H9 (cell line): ENCODE measurements at regions not wholly inside any gene's neighbourhood (a gene's known extent, or its start where the extent isn't known, plus 50 kb on each side); places are given as distances from the start of the nearest gene placed in this dataset.
A peak's percentile ranks its signal among the peaks of the same experiment; 100 is the strongest.

Source experiments
- DNase-seq: peaks from one replicate; pipeline ENCODE4 v3.0.0-alpha.2; 2017
- H2AFZ ChIP-seq: one replicate; pipeline ENCODE4 v1.6.1; 2013; ENCODE audit warnings: mild to moderate bottlenecking, low read length, control low read depth, moderate library complexity
- H2AK5ac ChIP-seq: 2 replicates; pipeline ENCODE4 v1.6.1; 2013; ENCODE audit warnings: low read length, control low read depth, mixed read lengths; ENCODE audit not compliant: insufficient read length
- H2BK120ac ChIP-seq: one replicate; pipeline ENCODE4 v1.6.1; 2013; ENCODE audit warnings: low read depth, mild to moderate bottlenecking, low read length, control low read depth, inconsistent platforms; ENCODE audit not compliant: poor library complexity, severe bottlenecking
- H2BK12ac ChIP-seq: 2 replicates; pipeline ENCODE4 v1.6.1; 2013; ENCODE audit warnings: low read length, control low read depth, mixed read lengths, low read depth; ENCODE audit not compliant: insufficient read length
- H2BK15ac ChIP-seq: 2 replicates; pipeline ENCODE4 v1.6.1; 2013; ENCODE audit warnings: low read depth, low read length, control low read depth
- H2BK20ac ChIP-seq: one replicate; pipeline ENCODE4 v1.6.1; 2013; ENCODE audit warnings: low read depth, mild to moderate bottlenecking, low read length, control low read depth, inconsistent platforms; ENCODE audit not compliant: poor library complexity, severe bottlenecking
- H2BK5ac ChIP-seq: 2 replicates; pipeline ENCODE4 v1.6.1; 2013; ENCODE audit warnings: low read length, control low read depth, mixed read lengths; ENCODE audit not compliant: insufficient read length
- H3K14ac ChIP-seq: 2 replicates; pipeline ENCODE4 v1.6.1; 2013; ENCODE audit warnings: low read length, control low read depth; ENCODE audit not compliant: insufficient read depth
- H3K18ac ChIP-seq: 2 replicates; pipeline ENCODE4 v1.6.1; 2013; ENCODE audit warnings: low read depth, mild to moderate bottlenecking, mixed read lengths, low read length, control low read depth; ENCODE audit not compliant: insufficient read length
- H3K23ac ChIP-seq: 2 replicates; pipeline ENCODE4 v1.6.1; 2013; ENCODE audit warnings: low read length, control low read depth, mixed read lengths, low read depth; ENCODE audit not compliant: insufficient read length
- H3K23me2 ChIP-seq: 2 replicates; pipeline ENCODE4 v1.6.1; 2013; ENCODE audit warnings: low read depth, mild to moderate bottlenecking, mixed read lengths, low read length, control low read depth; ENCODE audit not compliant: insufficient read length, poor library complexity, severe bottlenecking
- H3K27ac ChIP-seq: 2 replicates; pipeline ENCODE4 v1.5.1; 2013; ENCODE audit warnings: low read length, control low read depth, mixed read lengths, low read depth; ENCODE audit not compliant: insufficient read length
- H3K27me3 ChIP-seq: 2 replicates; pipeline ENCODE4 v1.6.1; 2013; ENCODE audit warnings: low read length, control low read depth, inconsistent platforms; ENCODE audit not compliant: insufficient read depth
- H3K4ac ChIP-seq: 2 replicates; pipeline ENCODE4 v1.6.1; 2013; ENCODE audit warnings: low read depth, mild to moderate bottlenecking, control low read depth, inconsistent platforms, low read length, moderate library complexity
- H3K4me1 ChIP-seq: 2 replicates; pipeline ENCODE4 v1.6.1; 2013; ENCODE audit warnings: low read length, control low read depth, inconsistent platforms; ENCODE audit not compliant: insufficient read depth
- H3K4me2 ChIP-seq: 2 replicates; pipeline ENCODE4 v1.6.1; 2013; ENCODE audit warnings: low read length, control low read depth, mixed read lengths; ENCODE audit not compliant: insufficient read length, insufficient read depth
- H3K56ac ChIP-seq: 2 replicates; pipeline ENCODE4 v1.6.1; 2013; ENCODE audit warnings: low read depth, mild to moderate bottlenecking, mixed read lengths, low read length, control low read depth; ENCODE audit not compliant: insufficient read length
- H3K79me1 ChIP-seq: 2 replicates; pipeline ENCODE4 v1.6.1; 2013; ENCODE audit warnings: low read depth, mild to moderate bottlenecking, moderate library complexity, low read length, control low read depth, inconsistent platforms; ENCODE audit not compliant: insufficient read depth, poor library complexity, severe bottlenecking
- H3K79me2 ChIP-seq: 2 replicates; pipeline ENCODE4 v1.6.1; 2013; ENCODE audit warnings: low read length, control low read depth, inconsistent platforms; ENCODE audit not compliant: insufficient read depth
- H3K9ac ChIP-seq: 2 replicates; pipeline ENCODE4 v1.6.1; 2013; ENCODE audit warnings: low read length, control low read depth, mixed read lengths; ENCODE audit not compliant: insufficient read length; ENCODE audit errors: extremely low read depth
- H3K9me3 ChIP-seq: one replicate; pipeline ENCODE4 v1.6.1; 2013; ENCODE audit warnings: low read depth, low read length, inconsistent platforms; ENCODE audit not compliant: control insufficient read depth
- H3T11ph ChIP-seq: one replicate; pipeline ENCODE4 v1.6.1; 2013; ENCODE audit warnings: mild to moderate bottlenecking, low read length, control low read depth, inconsistent platforms
- H4K20me1 ChIP-seq: one replicate; pipeline ENCODE4 v1.6.1; 2013; ENCODE audit not compliant: control insufficient read depth, insufficient read length, insufficient read depth
- H4K5ac ChIP-seq: 2 replicates; pipeline ENCODE4 v1.6.1; 2013; ENCODE audit warnings: low read depth, mild to moderate bottlenecking, mixed read lengths, low read length, control low read depth; ENCODE audit not compliant: insufficient read length
- H4K8ac ChIP-seq: replicated peaks from 2 replicates; pipeline ENCODE4 v1.6.1; 2013; ENCODE audit warnings: low read length, control low read depth, mixed read lengths, low read depth; ENCODE audit not compliant: insufficient read length
- H4K91ac ChIP-seq: 2 replicates; pipeline ENCODE4 v1.6.1; 2013; ENCODE audit warnings: low read depth, mild to moderate bottlenecking, moderate library complexity, mixed read lengths, low read length, control low read depth; ENCODE audit not compliant: insufficient read length
- H3K27ac Mint-ChIP-seq, 3 experiments: 2 replicates in 2 of 3; 3 replicates in 1 of 3; pipeline ENCODE4 v1.8.0; 2020 to 2021; ENCODE audit warnings: mixed read lengths in 3 of 3, mild to moderate bottlenecking in 1 of 3, moderate library complexity in 1 of 3
- H3K27me3 Mint-ChIP-seq: 2 replicates; pipeline ENCODE4 v1.8.0; 2021; ENCODE audit warnings: low read depth, mild to moderate bottlenecking, moderate library complexity, mixed read lengths
- H3K36me3 Mint-ChIP-seq, 3 experiments: 2 replicates in 2 of 3; 3 replicates in 1 of 3; pipeline ENCODE4 v1.8.0; 2020 to 2021; ENCODE audit warnings: low read depth in 3 of 3, mixed read lengths in 3 of 3; ENCODE audit not compliant: insufficient read depth in 1 of 3
- H3K4me1 Mint-ChIP-seq, 2 experiments: 2 replicates each; pipeline ENCODE4 v1.8.0; 2020; ENCODE audit warnings: mixed read lengths in 2 of 2
- H3K4me3 Mint-ChIP-seq, 2 experiments: 2 replicates in 1 of 2; 3 replicates in 1 of 2; pipeline ENCODE4 v1.8.0; 2020 to 2021; ENCODE audit warnings: mild to moderate bottlenecking in 2 of 2, mixed read lengths in 2 of 2, moderate library complexity in 1 of 2
- H3K9me3 Mint-ChIP-seq, 2 experiments: 2 replicates in 1 of 2; 3 replicates in 1 of 2; pipeline ENCODE4 v1.8.0; 2020; ENCODE audit warnings: mild to moderate bottlenecking in 2 of 2, mixed read lengths in 2 of 2, moderate library complexity in 1 of 2
- CTCF ChIP-seq: fragments of 200-600 bp; sonication (generic); conservative IDR thresholded peaks from 3 replicates; pipeline ENCODE4 v1.8.0; 2021; ENCODE audit warnings: antibody characterized with exemption, mild to moderate bottlenecking
- WGBS: extraction: QIAGEN DNeasy Blood & Tissue Kit; methylation state at CpG from one replicate; pipeline ENCODE4 v1.1.7; 2013; ENCODE audit warnings: missing lambda C conversion rate, low lambda C conversion rate, mixed read lengths; ENCODE audit not compliant: insufficient read length; ENCODE audit errors: extremely low coverage; 5-methylcytosine and 5-hydroxymethylcytosine counted together

- Histone ChIP-seq H3K9me3 (peaks cover 2% of the 10 kb centered on the region), H4K91ac (no peak overlapping the region), H3K27me3 (no peaks in the 10 kb centered on the region), H3K79me1 (no peaks in the 10 kb centered on the region), H2BK15ac (no peak overlapping the region), H3K23ac (no peak overlapping the region), H4K8ac (no peak overlapping the region), H4K20me1 (no peaks in the 10 kb centered on the region), H2BK5ac (no peak overlapping the region), H3T11ph (no peak overlapping the region), H3K27ac (no peak overlapping the region), H3K9ac (no peak overlapping the region), H2BK120ac (no peak overlapping the region), H3K79me2 (no peaks in the 10 kb centered on the region), H3K4ac (no peak overlapping the region), H3K4me2 (no peak overlapping the region), H2AK5ac (no peak overlapping the region), H2AFZ (peak overlapping the region; percentile 24), H4K5ac (no peak overlapping the region), H2BK12ac (no peak overlapping the region), H2BK20ac (no peak overlapping the region), H3K4me1 (peaks cover 4% of the 10 kb centered on the region; the same call in 1 of the 2 replicates), H3K18ac (no peak overlapping the region), H3K14ac (no peak overlapping the region), H3K23me2 (no peaks in the 10 kb centered on the region), H3K56ac (no peak overlapping the region)
- H3K27ac Mint-ChIP-seq: peak overlapping the region in 1 of 3 experiments; percentile 0; a peak in 1 of 7 replicates
- H3K4me1 Mint-ChIP-seq: peaks cover 27 to 35% of the 10 kb centered on the region in 2 experiments
- WGBS: no CpG with 5 or more reads among the region's 7 CpGs
- H3K27me3 Mint-ChIP-seq: no peaks in the 10 kb centered on the region
- H3K9me3 Mint-ChIP-seq: peaks cover 8 to 12% of the 10 kb centered on the region in 2 experiments
- no peak overlapping the region for H3K4me3 Mint-ChIP-seq
- DNase-seq: no peak
- peaks cover 5 to 9% (median 9%) of the 10 kb centered on the region in 3 experiments; a peak in 6 of 7 replicates for H3K36me3 Mint-ChIP-seq
- TF ChIP-seq CTCF: no peak
Measured at GRCh38 chr5:108521011-108521700, 139.3 kb upstream of the FBXL17 start.
